ENCODE measurements at regions not wholly inside any gene's neighbourhood (a gene's known extent, or its start where the extent isn't known, plus 50 kb on each side); places are given as distances from the start of the nearest gene placed in this dataset.

DNA sequence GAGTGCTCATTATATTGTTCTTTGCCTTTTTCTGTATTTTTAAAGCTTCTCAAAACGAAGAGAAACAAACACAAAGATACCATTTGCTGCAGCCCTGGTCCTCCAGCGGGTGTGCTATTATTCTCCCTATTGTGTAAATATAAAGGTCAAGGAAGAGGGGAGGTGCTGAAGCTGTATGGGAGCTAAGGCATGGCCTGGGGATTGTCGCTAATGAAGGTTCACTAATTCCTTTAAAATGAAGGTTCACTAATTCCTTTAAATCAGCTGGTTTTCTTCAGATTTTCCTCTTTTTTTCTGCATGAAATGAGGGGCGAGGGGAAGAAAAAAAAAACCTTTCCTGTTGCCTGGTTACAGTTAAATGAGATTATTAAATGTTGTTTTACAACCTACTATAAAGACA lies 74.5 kb upstream of the MAP1B start:
- no peak for TF ChIP-seq CTCF (IDR thresholded peaks at IDR 0.05; ENCODE audit: insufficient read depth, low read length, poor library complexity, severe bottlenecking)
- no peak overlapping the region for H3K4me3 ChIP-seq (replicated peaks; ENCODE audit: low read depth, low read length)
- H3K36me3 ChIP-seq (ENCODE audit: control insufficient read depth, insufficient read depth, low read length) = no peaks in the 10 kb centered on the region
- DNase-seq (ENCODE audit: extremely low read depth, insufficient read length) = no peak
- H3K27me3 ChIP-seq (replicated peaks; ENCODE audit: control insufficient read depth, insufficient read depth, low read length) = no peaks in the 10 kb centered on the region

DNA sequence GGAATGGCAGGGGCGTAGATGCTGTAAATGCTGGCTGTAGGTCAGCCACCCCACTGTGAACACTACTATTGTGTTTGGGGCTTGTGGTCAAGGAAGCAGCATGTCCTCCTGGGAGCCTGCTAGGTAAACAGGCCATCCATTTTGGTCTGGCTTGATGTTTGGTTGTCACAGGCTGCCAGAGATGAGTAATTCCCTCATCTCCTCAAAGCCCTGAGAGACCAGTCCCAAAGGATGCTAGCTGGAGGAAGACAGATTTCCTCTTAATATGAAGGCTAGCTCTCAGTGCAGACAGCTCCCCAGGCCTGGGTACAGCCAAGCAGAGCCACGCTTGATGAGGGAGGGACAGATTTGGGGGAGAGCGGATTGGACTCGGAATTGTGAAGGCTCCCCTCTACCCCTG lies 72.5 kb upstream of the MAP1B start:
- H3K4me3 ChIP-seq (replicated peaks; ENCODE audit: low read depth, low read length) = no peak overlapping the region
- H3K27me3 ChIP-seq (replicated peaks; ENCODE audit: control insufficient read depth, insufficient read depth, low read length) = peaks cover 2% of the 10 kb centered on the region; the same call in 1 of the 2 replicates
- no peak for DNase-seq (ENCODE audit: extremely low read depth, insufficient read length)
- TF ChIP-seq CTCF (IDR thresholded peaks at IDR 0.05; ENCODE audit: insufficient read depth, low read length, poor library complexity, severe bottlenecking) = no peak
- H3K36me3 ChIP-seq (ENCODE audit: control insufficient read depth, insufficient read depth, low read length) = no peaks in the 10 kb centered on the region

DNA sequence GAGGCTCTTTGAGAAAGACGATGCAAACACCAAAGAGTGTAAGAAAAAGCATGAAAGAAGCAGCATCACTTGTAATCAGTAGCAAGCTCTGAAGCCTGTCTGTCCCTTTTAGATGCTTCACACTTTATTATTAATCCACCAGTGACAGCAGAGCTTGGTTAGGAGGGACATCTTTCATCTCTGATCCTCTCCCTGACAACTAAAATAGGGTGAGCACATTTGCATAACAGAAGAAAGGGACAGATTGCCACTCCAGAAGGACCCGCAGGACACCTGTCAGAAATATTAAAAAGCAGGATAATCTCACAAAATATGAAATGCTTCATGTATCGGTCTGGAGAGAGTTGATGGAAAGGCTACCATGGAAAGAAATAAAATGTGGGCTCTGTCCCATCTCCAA lies 71.4 kb upstream of the MAP1B start:
- no peak for TF ChIP-seq CTCF (IDR thresholded peaks at IDR 0.05; ENCODE audit: insufficient read depth, low read length, poor library complexity, severe bottlenecking)
- Histone ChIP-seq H3K4me3 (replicated peaks; ENCODE audit: low read depth, low read length) (no peak overlapping the region), H3K36me3 (ENCODE audit: control insufficient read depth, insufficient read depth, low read length) (no peaks in the 10 kb centered on the region), H3K27me3 (replicated peaks; ENCODE audit: control insufficient read depth, insufficient read depth, low read length) (peaks cover 2% of the 10 kb centered on the region; the same call in 1 of the 2 replicates)
- DNase-seq (ENCODE audit: extremely low read depth, insufficient read length) = no peak

DNA sequence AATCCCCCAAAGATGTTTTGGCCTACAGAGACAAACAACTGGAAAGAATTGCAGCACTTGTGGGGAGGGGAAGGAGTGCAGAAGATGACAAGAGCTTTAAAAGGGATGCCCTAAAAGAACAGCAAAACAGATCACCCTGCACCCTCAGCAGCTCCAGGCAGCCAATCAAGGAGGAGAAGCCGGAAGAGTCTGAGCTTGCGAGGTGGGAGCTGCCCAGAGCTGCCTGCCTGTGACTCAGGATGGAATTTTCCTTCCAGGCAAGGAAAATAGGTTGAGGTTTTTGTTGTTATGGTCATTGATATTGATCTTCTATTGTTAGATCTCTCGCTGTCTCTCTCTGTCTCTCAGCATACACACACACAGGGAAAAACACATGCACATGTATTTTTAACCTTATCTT lies 70.3 kb upstream of the MAP1B start:
- Histone ChIP-seq H3K27me3 (replicated peaks; ENCODE audit: control insufficient read depth, insufficient read depth, low read length) (peaks cover 2% of the 10 kb centered on the region; the same call in 1 of the 2 replicates), H3K36me3 (ENCODE audit: control insufficient read depth, insufficient read depth, low read length) (no peaks in the 10 kb centered on the region), H3K4me3 (replicated peaks; ENCODE audit: low read depth, low read length) (no peak overlapping the region)
- TF ChIP-seq CTCF (IDR thresholded peaks at IDR 0.05; ENCODE audit: insufficient read depth, low read length, poor library complexity, severe bottlenecking) = no peak
- no peak for DNase-seq (ENCODE audit: extremely low read depth, insufficient read length)

GRCh38 chr5:72040513-72040912 lies 66.8 kb upstream of the MAP1B start:
- Histone ChIP-seq H3K4me3 (replicated peaks; ENCODE audit: low read depth, low read length) (no peak overlapping the region), H3K36me3 (ENCODE audit: control insufficient read depth, insufficient read depth, low read length) (no peaks in the 10 kb centered on the region), H3K27me3 (replicated peaks; ENCODE audit: control insufficient read depth, insufficient read depth, low read length) (peaks cover 2% of the 10 kb centered on the region; the same call in 1 of the 2 replicates)
- DNase-seq (ENCODE audit: extremely low read depth, insufficient read length) = no peak
- TF ChIP-seq CTCF (IDR thresholded peaks at IDR 0.05; ENCODE audit: insufficient read depth, low read length, poor library complexity, severe bottlenecking) = no peak

DNA sequence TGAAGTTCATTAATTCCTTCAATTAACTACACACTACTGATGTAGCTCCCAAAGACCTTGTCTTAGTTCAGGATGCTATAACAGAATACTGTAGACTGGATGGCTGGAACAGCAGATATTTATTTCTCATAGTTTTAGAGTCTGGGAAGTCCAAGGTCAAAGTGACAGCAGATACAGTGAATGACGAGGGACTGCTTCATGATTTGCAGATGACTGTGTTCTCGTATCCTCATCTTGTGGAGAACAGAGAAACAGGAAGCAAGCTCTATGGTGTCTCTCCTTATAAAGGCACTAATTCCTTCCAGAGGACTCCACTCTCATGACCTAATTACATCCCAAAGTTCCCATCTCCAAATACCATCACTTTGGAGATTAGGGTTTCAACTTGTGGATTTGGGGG lies 65.6 kb upstream of the MAP1B start:
- TF ChIP-seq CTCF (IDR thresholded peaks at IDR 0.05; ENCODE audit: insufficient read depth, low read length, poor library complexity, severe bottlenecking) = no peak
- H3K27me3 ChIP-seq (replicated peaks; ENCODE audit: control insufficient read depth, insufficient read depth, low read length) = peaks cover 2% of the 10 kb centered on the region; the same call in 1 of the 2 replicates
- no peak for DNase-seq (ENCODE audit: extremely low read depth, insufficient read length)
- H3K36me3 ChIP-seq (ENCODE audit: control insufficient read depth, insufficient read depth, low read length) = no peaks in the 10 kb centered on the region
- no peak overlapping the region for H3K4me3 ChIP-seq (replicated peaks; ENCODE audit: low read depth, low read length)

Measured in GM06990 (cell line).